OCI-LY7 (cell line): ENCODE measurements at regions not wholly inside any gene's neighbourhood (a gene's known extent, or its start where the extent isn't known, plus 50 kb on each side); places are given as distances from the start of the nearest gene placed in this dataset.

Experiments
- BruUV-seq: library from RNA; stranded (reverse); fragments of 400-500 nt; replicated peaks from 2 replicates; lab custom pipeline; 2021; lab: Mats Ljungman, UMichigan
- CTCF ChIA-PET: fragments of 300-600 bp; sonication (Branson Sonifier 250); formaldehyde crosslinking; loops from one replicate; lab custom pipeline; 2022; ENCODE audit warnings: antibody characterized with exemption; ENCODE audit not compliant: unreplicated experiment; lab: Charles Lee
- POLR2A ChIA-PET: fragments of 300-600 bp; sonication (Branson Sonifier 250); formaldehyde crosslinking; loops from one replicate; lab custom pipeline; 2022; ENCODE audit warnings: antibody characterized with exemption; lab: Charles Lee
- DNase-seq: peaks from one replicate; pipeline ENCODE4 v3.0.0-alpha.2; 2015; ENCODE audit warnings: low spot score
- H2AFZ ChIP-seq: fragments of 200-600 bp; sonication (generic), shearing (Covaris generic); 2 replicates; pipeline ENCODE4 v1.6.1; 2014; ENCODE audit warnings: mild to moderate bottlenecking, antibody characterized with exemption, low read length, moderate library complexity
- H3K27ac ChIP-seq: fragments of 200-600 bp; sonication (generic); 2 replicates; pipeline ENCODE4 v1.5.1; 2014; ENCODE audit warnings: mixed run types, low read depth, mild to moderate bottlenecking, moderate library complexity, low read length, inconsistent platforms; ENCODE audit not compliant: poor library complexity, severe bottlenecking
- H3K36me3 ChIP-seq: fragments of 200-600 bp; sonication (generic); 2 replicates; pipeline ENCODE4 v1.6.1; 2014; ENCODE audit warnings: mild to moderate bottlenecking, antibody characterized with exemption, low read length, moderate library complexity, mixed read lengths; ENCODE audit not compliant: insufficient read depth
- H3K4me1 ChIP-seq: fragments of 200-600 bp; sonication (generic); 2 replicates; pipeline ENCODE4 v1.5.1; 2014; ENCODE audit warnings: mild to moderate bottlenecking, low read length; ENCODE audit not compliant: insufficient read depth, poor library complexity, severe bottlenecking
- H3K4me2 ChIP-seq: fragments of 200-600 bp; sonication (generic); 2 replicates; pipeline ENCODE4 v1.6.1; 2014; ENCODE audit warnings: mild to moderate bottlenecking, low read length
- H3K4me3 ChIP-seq: fragments of 200-600 bp; sonication (generic); 2 replicates; pipeline ENCODE4 v1.5.1; 2014; ENCODE audit warnings: mild to moderate bottlenecking, low read depth, low read length; ENCODE audit not compliant: poor library complexity, severe bottlenecking
- H3K79me2 ChIP-seq: fragments of 200-600 bp; sonication (generic); 2 replicates; pipeline ENCODE4 v1.6.1; 2016; ENCODE audit warnings: low read depth, mild to moderate bottlenecking, low read length, moderate library complexity, mixed read lengths; ENCODE audit not compliant: insufficient read depth
- H3K9me2 ChIP-seq: fragments of 200-600 bp; sonication (generic); 2 replicates; pipeline ENCODE4 v1.6.1; 2016; ENCODE audit warnings: mild to moderate bottlenecking, low read length, mixed read lengths; ENCODE audit not compliant: insufficient read depth
- H3K9me3 ChIP-seq: fragments of 200-600 bp; sonication (generic); 2 replicates; pipeline ENCODE4 v1.6.1; 2014; ENCODE audit warnings: mild to moderate bottlenecking, mixed run types, low read length, mixed read lengths
- H4K20me1 ChIP-seq: fragments of 200-600 bp; sonication (generic); 2 replicates; pipeline ENCODE4 v1.6.1; 2014; ENCODE audit warnings: mild to moderate bottlenecking, antibody characterized with exemption, low read length, moderate library complexity, mixed read lengths; ENCODE audit not compliant: insufficient read depth
- EZH2phosphoT487 ChIP-seq: fragments of 200-600 bp; sonication (generic); IDR thresholded peaks from 2 replicates; pipeline ENCODE4 v1.6.1; 2018; ENCODE audit warnings: low read depth, borderline replicate concordance, mild to moderate bottlenecking, mixed run types, antibody characterized with exemption, low read length, moderate library complexity, mixed read lengths
- intact Hi-C: fragments of 100-400 bp; cut with micrococcal nuclease; formaldehyde crosslinking; loops from one replicate; pipeline ENCODE4 v1.10.0; 2022; ENCODE audit not compliant: unreplicated experiment
- TF ChIP-seq, protein P1 (sequence below): fragments of 200-600 bp; sonication (generic); conservative IDR thresholded peaks from 2 replicates; pipeline ENCODE4 v1.5.1; 2014; ENCODE audit warnings: mild to moderate bottlenecking, antibody characterized with exemption, low read length, moderate library complexity, mixed read lengths

- ChIA-PET POLR2A (no interaction called here), CTCF (no interaction called here)
- Histone ChIP-seq H3K9me3 (no peaks in the 10 kb centered on the region), H3K79me2 (no peaks in the 10 kb centered on the region), H3K36me3 (no peaks in the 10 kb centered on the region), H3K9me2 (no peaks in the 10 kb centered on the region), H3K27ac (no peak overlapping the region), H4K20me1 (no peaks in the 10 kb centered on the region), H3K4me2 (no peak overlapping the region), H3K4me3 (no peak overlapping the region), H2AFZ (no peak overlapping the region), H3K4me1 (no peaks in the 10 kb centered on the region)
- no TSS peak for BruUV-seq
- intact Hi-C loops: no loop called here
- DNase-seq: no peak
- TF ChIP-seq EZH2phosphoT487: no peak
- TF ChIP-seq, protein P1, sequence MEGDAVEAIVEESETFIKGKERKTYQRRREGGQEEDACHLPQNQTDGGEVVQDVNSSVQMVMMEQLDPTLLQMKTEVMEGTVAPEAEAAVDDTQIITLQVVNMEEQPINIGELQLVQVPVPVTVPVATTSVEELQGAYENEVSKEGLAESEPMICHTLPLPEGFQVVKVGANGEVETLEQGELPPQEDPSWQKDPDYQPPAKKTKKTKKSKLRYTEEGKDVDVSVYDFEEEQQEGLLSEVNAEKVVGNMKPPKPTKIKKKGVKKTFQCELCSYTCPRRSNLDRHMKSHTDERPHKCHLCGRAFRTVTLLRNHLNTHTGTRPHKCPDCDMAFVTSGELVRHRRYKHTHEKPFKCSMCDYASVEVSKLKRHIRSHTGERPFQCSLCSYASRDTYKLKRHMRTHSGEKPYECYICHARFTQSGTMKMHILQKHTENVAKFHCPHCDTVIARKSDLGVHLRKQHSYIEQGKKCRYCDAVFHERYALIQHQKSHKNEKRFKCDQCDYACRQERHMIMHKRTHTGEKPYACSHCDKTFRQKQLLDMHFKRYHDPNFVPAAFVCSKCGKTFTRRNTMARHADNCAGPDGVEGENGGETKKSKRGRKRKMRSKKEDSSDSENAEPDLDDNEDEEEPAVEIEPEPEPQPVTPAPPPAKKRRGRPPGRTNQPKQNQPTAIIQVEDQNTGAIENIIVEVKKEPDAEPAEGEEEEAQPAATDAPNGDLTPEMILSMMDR: no peak
Observed at GRCh38 chr2:180677930-180678624, 302.3 kb upstream of the UBE2E3 start.

- H3K27ac ChIP-seq: no peak overlapping the region
- ChIA-PET POLR2A (interaction anchor here (0.7 kb wide), 2 partner anchors 56 to 453 kb away, joined by 3 read pairs; no protein-coding TSS in a partner anchor), CTCF (no interaction called here)
- H3K4me1 ChIP-seq: no peaks in the 10 kb centered on the region
- H3K79me2 ChIP-seq: no peaks in the 10 kb centered on the region
- H3K4me3 ChIP-seq: no peak overlapping the region
- no peaks in the 10 kb centered on the region for H3K36me3 ChIP-seq
- H3K9me2 ChIP-seq: no peaks in the 10 kb centered on the region
- no peak overlapping the region for H2AFZ ChIP-seq
- H3K4me2 ChIP-seq: no peak overlapping the region
- intact Hi-C loops: no loop called here
- TF ChIP-seq EZH2phosphoT487: no peak
- DNase-seq: no peak
- no peaks in the 10 kb centered on the region for H4K20me1 ChIP-seq
- H3K9me3 ChIP-seq: no peaks in the 10 kb centered on the region
- BruUV-seq: no TSS peak
Observed at GRCh38 chr2:180677200-180677599, 303.2 kb upstream of the UBE2E3 start.

DNA sequence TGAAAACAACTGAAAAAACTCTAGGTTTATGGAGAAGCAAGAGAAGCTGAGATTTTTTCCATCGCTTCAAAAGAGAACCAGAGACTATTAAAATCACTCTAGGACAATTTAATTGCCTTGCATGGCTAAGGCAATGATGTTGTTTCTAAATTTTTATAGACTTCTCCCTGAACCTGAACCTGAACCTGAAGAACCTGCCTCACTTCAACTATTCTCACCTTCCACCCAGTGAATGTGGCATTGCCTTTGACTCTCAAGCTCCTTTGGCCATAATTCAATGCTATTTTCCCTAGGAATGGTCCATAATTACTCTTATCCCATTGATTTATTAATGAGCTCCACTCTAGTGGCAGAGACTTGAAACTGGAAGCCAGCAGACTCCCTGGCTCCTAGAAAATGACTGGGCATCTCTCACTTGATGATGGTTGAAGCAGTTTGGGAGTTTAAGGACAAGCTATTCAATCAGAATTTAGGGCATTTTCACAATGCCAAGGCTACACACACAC is 303.8 kb upstream of the UBE2E3 start:
- TF ChIP-seq, protein P1: no peak
- no peak for TF ChIP-seq EZH2phosphoT487
- DNase-seq: no peak
- Histone ChIP-seq H3K4me2 (no peak overlapping the region), H3K27ac (no peak overlapping the region), H3K36me3 (no peaks in the 10 kb centered on the region), H3K4me1 (no peaks in the 10 kb centered on the region), H3K4me3 (no peak overlapping the region), H3K9me3 (no peaks in the 10 kb centered on the region), H3K9me2 (no peaks in the 10 kb centered on the region), H4K20me1 (no peaks in the 10 kb centered on the region), H2AFZ (no peak overlapping the region), H3K79me2 (no peaks in the 10 kb centered on the region)
- no TSS peak for BruUV-seq
- intact Hi-C loops: no loop called here
- ChIA-PET CTCF (no interaction called here), POLR2A (no interaction called here)
